GM12865 (cell line): ENCODE measurements at regions not wholly inside any gene's neighbourhood (a gene's known extent, or its start where the extent isn't known, plus 50 kb on each side); places are given as distances from the start of the nearest gene placed in this dataset.

ENCODE experiments used
- DNase-seq: peaks from one replicate; pipeline ENCODE4 v3.0.0; 2010; ENCODE audit warnings: low read depth
- H3K4me3 ChIP-seq: 2 replicates; pipeline ENCODE4 v1.5.1; 2011; ENCODE audit warnings: mild to moderate bottlenecking, low read depth, low read length, control low read depth
- CTCF ChIP-seq: IDR thresholded peaks from 2 replicates; pipeline ENCODE4 v1.5.1; 2011; ENCODE audit warnings: low read length, control low read depth, low read depth, inconsistent platforms; ENCODE audit not compliant: insufficient read depth; ENCODE audit errors: missing control alignments

DNA sequence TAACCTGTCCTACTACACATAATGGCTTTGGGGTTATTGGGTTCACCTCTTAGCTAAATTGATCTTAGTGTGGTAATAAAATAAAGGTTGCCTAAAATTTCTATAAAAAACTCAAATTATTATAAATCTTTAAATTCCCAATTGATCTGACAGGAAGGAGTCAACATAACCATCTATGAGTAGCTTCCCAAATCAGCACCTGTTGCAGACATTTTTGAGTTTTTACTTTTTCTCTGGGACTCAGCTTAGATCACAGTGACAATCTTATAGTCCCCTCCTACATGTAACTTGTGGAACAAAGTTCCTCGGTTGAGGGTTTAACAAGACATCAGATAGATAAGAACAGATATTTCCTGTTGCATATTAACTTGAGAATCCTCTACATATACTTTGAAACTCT, 601.0 kb downstream of the TUSC7 start:
- H3K4me3 ChIP-seq, result no peak overlapping the region
- TF ChIP-seq CTCF, result no peak
- DNase-seq, result no peak

GRCh38 chr3:117314441-117315150, 605.0 kb downstream of the TUSC7 start:
- H3K4me3 ChIP-seq, result no peak overlapping the region
- DNase-seq, result no peak
- TF ChIP-seq CTCF, result no peak

GRCh38 chr3:117322866-117323265, 613.3 kb downstream of the TUSC7 start:
- DNase-seq, result peak; percentile 10
- TF ChIP-seq CTCF, result no peak
- no peak overlapping the region for H3K4me3 ChIP-seq

DNA sequence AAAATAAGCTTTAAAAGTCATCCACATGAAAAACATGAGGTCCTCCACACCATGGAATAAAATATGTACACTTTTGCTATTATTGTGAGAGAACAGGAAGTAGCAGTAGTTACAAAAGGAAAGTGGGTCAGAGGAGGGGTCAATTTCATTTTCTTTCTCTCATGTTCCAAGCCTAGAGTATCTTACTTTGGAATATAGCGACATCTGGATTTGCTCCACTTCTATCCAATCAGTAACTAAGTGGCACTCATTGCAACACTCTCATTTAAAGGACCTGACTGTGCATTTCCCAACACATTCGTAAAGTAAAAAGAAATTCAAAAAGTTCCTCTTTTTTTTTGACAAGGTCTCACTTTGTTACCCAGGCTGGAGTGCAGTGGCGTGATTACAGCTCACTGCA, 637.3 kb downstream of the TUSC7 start:
- TF ChIP-seq CTCF, result no peak
- no peak overlapping the region for H3K4me3 ChIP-seq
- DNase-seq, result no peak

- DNase-seq, result no peak
- no peak overlapping the region for H3K4me3 ChIP-seq
- TF ChIP-seq CTCF, result no peak
Observed at GRCh38 chr3:117348884-117349283, 639.3 kb downstream of the TUSC7 start.

GRCh38 chr3:117349566-117349965, 640.0 kb downstream of the TUSC7 start:
- TF ChIP-seq CTCF, result no peak
- DNase-seq, result no peak
- H3K4me3 ChIP-seq, result no peak overlapping the region

GRCh38 chr3:117350371-117350770, 640.8 kb downstream of the TUSC7 start:
- no peak for TF ChIP-seq CTCF
- DNase-seq, result no peak

More at GRCh38 chr3:117350371-117350770, 640.8 kb downstream of the TUSC7 start:
- H3K4me3 ChIP-seq, result no peak overlapping the region
